Loucy (cell line): ENCODE measurements at regions not wholly inside any gene's neighbourhood (a gene's known extent, or its start where the extent isn't known, plus 50 kb on each side); places are given as distances from the start of the nearest gene placed in this dataset.

Experiments used
- H2AFZ ChIP-seq: fragments of 200-600 bp; sonication (generic); 2 replicates; pipeline ENCODE4 v1.6.0; 2016; ENCODE audit warnings: antibody characterized with exemption, mild to moderate bottlenecking, low read length, moderate library complexity
- H3F3A ChIP-seq: fragments of 200-600 bp; 2 replicates; pipeline ENCODE4 v1.6.0; 2016; ENCODE audit warnings: antibody characterized with exemption, low read depth, mild to moderate bottlenecking
- H3K27me3 ChIP-seq: fragments of 200-600 bp; sonication (generic); 2 replicates; pipeline ENCODE4 v1.6.1; 2014; ENCODE audit warnings: low read length, mild to moderate bottlenecking; ENCODE audit not compliant: insufficient read depth, poor library complexity, severe bottlenecking
- H3K36me3 ChIP-seq: fragments of 200-600 bp; sonication (generic); 2 replicates; pipeline ENCODE4 v1.6.1; 2016; ENCODE audit warnings: low read length; ENCODE audit not compliant: insufficient read depth
- H3K4me1 ChIP-seq: fragments of 200-600 bp; sonication (generic); 2 replicates; pipeline ENCODE4 v1.5.1; 2014; ENCODE audit warnings: low read length, mild to moderate bottlenecking; ENCODE audit not compliant: insufficient read depth, poor library complexity, severe bottlenecking
- H3K4me2 ChIP-seq: fragments of 200-600 bp; sonication (generic); 2 replicates; pipeline ENCODE4 v1.6.0; 2014; ENCODE audit warnings: antibody characterized with exemption, low read length, low read depth, mild to moderate bottlenecking; ENCODE audit not compliant: poor library complexity, severe bottlenecking
- H3K4me3 ChIP-seq: fragments of 200-600 bp; sonication (generic); 2 replicates; pipeline ENCODE4 v1.5.1; 2014; ENCODE audit warnings: low read length, mild to moderate bottlenecking, mixed read lengths; ENCODE audit not compliant: poor library complexity, severe bottlenecking
- H3K79me2 ChIP-seq: fragments of 200-600 bp; sonication (generic); 2 replicates; pipeline ENCODE4 v1.6.1; 2014; ENCODE audit warnings: low read length; ENCODE audit not compliant: insufficient read depth
- H3K9ac ChIP-seq: fragments of 200-600 bp; sonication (generic); 2 replicates; pipeline ENCODE4 v1.6.0; 2014; ENCODE audit warnings: mild to moderate bottlenecking, low read depth, low read length, moderate library complexity; ENCODE audit not compliant: poor library complexity, severe bottlenecking
- H3K9me2 ChIP-seq: fragments of 200-600 bp; sonication (generic); replicated peaks from 2 replicates; pipeline ENCODE4 v1.6.1; 2016; ENCODE audit warnings: low read depth, low read length, mixed read lengths
- H3K9me3 ChIP-seq: fragments of 200-600 bp; sonication (generic); 2 replicates; pipeline ENCODE4 v1.6.1; 2014; ENCODE audit warnings: mild to moderate bottlenecking, antibody characterized with exemption, low read length, low read depth; ENCODE audit not compliant: insufficient read depth
- H4K20me1 ChIP-seq: fragments of 200-600 bp; sonication (generic); 2 replicates; pipeline ENCODE4 v1.6.0; 2014; ENCODE audit warnings: antibody characterized with exemption, low read length, mild to moderate bottlenecking; ENCODE audit not compliant: insufficient read depth, poor library complexity, severe bottlenecking
- EZH2phosphoT487 ChIP-seq: fragments of 200-600 bp; IDR thresholded peaks from 2 replicates; pipeline ENCODE4 v1.6.1; 2018; ENCODE audit warnings: antibody characterized with exemption, mild to moderate bottlenecking, moderate library complexity, borderline replicate concordance
- TF ChIP-seq, protein P1 (sequence below): fragments of 200-600 bp; sonication (generic); conservative IDR thresholded peaks from 2 replicates; pipeline ENCODE4 v1.5.1; 2014; ENCODE audit warnings: mild to moderate bottlenecking, antibody characterized with exemption, low read length

DNA sequence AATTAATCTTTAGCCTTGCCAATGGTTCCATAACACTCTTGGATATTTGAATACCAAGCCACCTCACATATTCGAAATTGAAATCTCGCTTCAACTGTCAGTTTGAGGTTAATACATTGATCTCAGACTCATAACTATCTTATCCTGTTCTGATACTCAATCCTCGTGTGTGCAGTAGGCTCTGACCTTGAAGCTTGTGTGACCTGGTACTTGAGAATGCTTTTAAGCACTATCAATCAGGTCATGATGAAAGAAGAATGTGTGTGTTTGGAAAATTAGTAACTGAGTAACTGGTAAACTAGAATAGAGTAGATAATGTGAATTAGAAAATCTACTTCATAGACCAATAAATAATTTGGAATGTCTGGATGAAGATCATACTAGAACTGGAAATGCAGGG lies 1266.7 kb downstream of the MAT2B start:
- TF ChIP-seq EZH2phosphoT487 = no peak
- TF ChIP-seq, protein P1, sequence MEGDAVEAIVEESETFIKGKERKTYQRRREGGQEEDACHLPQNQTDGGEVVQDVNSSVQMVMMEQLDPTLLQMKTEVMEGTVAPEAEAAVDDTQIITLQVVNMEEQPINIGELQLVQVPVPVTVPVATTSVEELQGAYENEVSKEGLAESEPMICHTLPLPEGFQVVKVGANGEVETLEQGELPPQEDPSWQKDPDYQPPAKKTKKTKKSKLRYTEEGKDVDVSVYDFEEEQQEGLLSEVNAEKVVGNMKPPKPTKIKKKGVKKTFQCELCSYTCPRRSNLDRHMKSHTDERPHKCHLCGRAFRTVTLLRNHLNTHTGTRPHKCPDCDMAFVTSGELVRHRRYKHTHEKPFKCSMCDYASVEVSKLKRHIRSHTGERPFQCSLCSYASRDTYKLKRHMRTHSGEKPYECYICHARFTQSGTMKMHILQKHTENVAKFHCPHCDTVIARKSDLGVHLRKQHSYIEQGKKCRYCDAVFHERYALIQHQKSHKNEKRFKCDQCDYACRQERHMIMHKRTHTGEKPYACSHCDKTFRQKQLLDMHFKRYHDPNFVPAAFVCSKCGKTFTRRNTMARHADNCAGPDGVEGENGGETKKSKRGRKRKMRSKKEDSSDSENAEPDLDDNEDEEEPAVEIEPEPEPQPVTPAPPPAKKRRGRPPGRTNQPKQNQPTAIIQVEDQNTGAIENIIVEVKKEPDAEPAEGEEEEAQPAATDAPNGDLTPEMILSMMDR = no peak
- H3K4me2 ChIP-seq = no peak overlapping the region
- no peak overlapping the region for H3K4me3 ChIP-seq
- no peaks in the 10 kb centered on the region for H3K36me3 ChIP-seq
- no peaks in the 10 kb centered on the region for H3K4me1 ChIP-seq
- no peaks in the 10 kb centered on the region for H3K9me2 ChIP-seq
- H3K9ac ChIP-seq = no peak overlapping the region
- H3K79me2 ChIP-seq = no peaks in the 10 kb centered on the region
- H3K27me3 ChIP-seq = no peaks in the 10 kb centered on the region
- H3K9me3 ChIP-seq = no peaks in the 10 kb centered on the region
- no peaks in the 10 kb centered on the region for H3F3A ChIP-seq
- no peaks in the 10 kb centered on the region for H4K20me1 ChIP-seq
- no peak overlapping the region for H2AFZ ChIP-seq

DNA sequence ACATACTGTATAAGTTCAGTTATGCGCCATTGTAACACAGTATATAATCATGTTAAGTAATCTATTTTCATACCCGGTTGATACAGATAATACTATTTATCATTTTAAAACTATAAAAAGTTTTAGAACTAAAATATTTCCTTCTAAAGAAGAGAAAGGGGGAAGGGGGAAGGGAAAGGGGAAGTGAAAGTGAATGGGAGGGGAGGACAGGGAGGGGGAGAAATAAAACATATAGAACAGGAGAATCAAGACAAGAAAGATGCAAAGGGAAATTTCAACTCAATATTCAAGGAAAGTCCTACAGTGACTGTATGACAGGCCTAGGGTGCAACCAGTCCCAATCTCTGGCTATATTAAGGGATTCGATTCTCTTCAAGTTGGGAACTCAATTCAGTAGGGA lies 1278.8 kb downstream of the MAT2B start:
- Histone ChIP-seq H3K4me3 (no peak overlapping the region), H4K20me1 (no peaks in the 10 kb centered on the region), H3K79me2 (no peaks in the 10 kb centered on the region), H3K9me3 (no peaks in the 10 kb centered on the region), H3K4me1 (no peaks in the 10 kb centered on the region), H3K27me3 (no peaks in the 10 kb centered on the region), H3K4me2 (no peak overlapping the region), H3K36me3 (no peaks in the 10 kb centered on the region), H3K9me2 (no peaks in the 10 kb centered on the region), H3F3A (no peaks in the 10 kb centered on the region), H3K9ac (no peak overlapping the region), H2AFZ (no peak overlapping the region)
- TF ChIP-seq, protein P1 = no peak
- no peak for TF ChIP-seq EZH2phosphoT487

DNA sequence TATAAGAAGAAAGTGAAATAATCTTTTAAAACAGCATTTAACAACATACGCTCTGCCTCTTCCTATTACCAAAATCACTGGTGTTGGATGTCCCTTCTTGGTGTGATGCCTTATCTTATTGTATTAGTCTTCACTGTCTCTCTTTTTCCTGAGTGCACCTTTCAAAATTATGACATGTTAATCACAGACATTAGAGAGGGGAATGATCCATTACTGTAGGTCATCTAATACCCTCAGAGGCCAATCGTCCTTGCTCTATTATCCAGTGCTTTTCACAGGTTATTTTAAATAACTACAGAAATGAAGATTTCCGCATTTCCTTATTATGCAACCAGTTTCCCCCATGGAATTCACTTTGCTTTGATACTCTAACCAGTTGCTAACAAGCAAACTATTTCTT lies 1292.7 kb downstream of the MAT2B start:
- no peak overlapping the region for H3K9ac ChIP-seq
- H3K4me3 ChIP-seq = no peak overlapping the region
- no peaks in the 10 kb centered on the region for H3K79me2 ChIP-seq
- H3K9me3 ChIP-seq = no peaks in the 10 kb centered on the region
- no peaks in the 10 kb centered on the region for H3K4me1 ChIP-seq
- no peaks in the 10 kb centered on the region for H4K20me1 ChIP-seq
- no peaks in the 10 kb centered on the region for H3K36me3 ChIP-seq
- no peaks in the 10 kb centered on the region for H3F3A ChIP-seq
- no peak overlapping the region for H2AFZ ChIP-seq
- no peaks in the 10 kb centered on the region for H3K27me3 ChIP-seq
- TF ChIP-seq EZH2phosphoT487 = no peak
- TF ChIP-seq, protein P1 = no peak
- no peak overlapping the region for H3K4me2 ChIP-seq
- no peaks in the 10 kb centered on the region for H3K9me2 ChIP-seq
